HG02610 (cell line): ENCODE measurements at regions not wholly inside any gene's neighbourhood (a gene's known extent, or its start where the extent isn't known, plus 50 kb on each side); places are given as distances from the start of the nearest gene placed in this dataset.

Source experiments
- ATAC-seq: cut with Tn5 transposase; IDR thresholded peaks from one replicate; pipeline ENCODE4 v1.9.1; 2021; ENCODE audit warnings: mild to moderate bottlenecking, moderate library complexity; ENCODE audit not compliant: unreplicated experiment

DNA sequence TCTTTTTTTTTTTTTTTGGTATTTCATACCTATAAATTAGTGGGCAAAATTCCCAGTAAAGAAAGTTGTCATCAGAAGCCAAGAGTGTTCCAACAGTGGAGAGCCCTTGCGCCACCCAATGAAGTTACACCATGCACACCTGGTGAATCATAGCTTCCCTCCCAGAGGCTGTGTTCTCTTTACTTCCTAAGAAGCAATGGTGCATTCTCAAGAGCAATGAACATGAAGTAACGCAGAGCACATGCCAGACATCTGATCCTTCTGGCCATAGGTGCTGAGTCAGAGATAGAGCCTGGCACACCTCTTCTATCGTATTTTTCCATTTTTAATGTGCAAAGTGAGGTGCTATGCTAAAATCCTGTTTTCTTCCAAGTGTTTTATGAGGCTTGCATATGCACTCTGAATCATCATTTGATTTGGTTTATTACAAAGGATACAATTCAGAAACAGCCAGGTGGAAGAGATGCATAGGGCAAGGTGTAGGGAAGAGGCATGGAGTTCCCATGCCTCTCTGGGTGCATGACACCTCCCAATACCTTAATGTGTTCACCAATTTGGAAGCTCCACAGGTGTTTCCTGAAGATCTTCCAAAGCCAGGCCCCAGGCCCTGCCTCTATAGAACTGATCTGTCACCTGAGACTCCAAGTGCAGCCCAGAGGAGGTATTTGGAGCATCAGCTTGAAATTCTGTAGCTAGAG is 408.0 kb downstream of the SIPA1L2 start:
- no peak for ATAC-seq

DNA sequence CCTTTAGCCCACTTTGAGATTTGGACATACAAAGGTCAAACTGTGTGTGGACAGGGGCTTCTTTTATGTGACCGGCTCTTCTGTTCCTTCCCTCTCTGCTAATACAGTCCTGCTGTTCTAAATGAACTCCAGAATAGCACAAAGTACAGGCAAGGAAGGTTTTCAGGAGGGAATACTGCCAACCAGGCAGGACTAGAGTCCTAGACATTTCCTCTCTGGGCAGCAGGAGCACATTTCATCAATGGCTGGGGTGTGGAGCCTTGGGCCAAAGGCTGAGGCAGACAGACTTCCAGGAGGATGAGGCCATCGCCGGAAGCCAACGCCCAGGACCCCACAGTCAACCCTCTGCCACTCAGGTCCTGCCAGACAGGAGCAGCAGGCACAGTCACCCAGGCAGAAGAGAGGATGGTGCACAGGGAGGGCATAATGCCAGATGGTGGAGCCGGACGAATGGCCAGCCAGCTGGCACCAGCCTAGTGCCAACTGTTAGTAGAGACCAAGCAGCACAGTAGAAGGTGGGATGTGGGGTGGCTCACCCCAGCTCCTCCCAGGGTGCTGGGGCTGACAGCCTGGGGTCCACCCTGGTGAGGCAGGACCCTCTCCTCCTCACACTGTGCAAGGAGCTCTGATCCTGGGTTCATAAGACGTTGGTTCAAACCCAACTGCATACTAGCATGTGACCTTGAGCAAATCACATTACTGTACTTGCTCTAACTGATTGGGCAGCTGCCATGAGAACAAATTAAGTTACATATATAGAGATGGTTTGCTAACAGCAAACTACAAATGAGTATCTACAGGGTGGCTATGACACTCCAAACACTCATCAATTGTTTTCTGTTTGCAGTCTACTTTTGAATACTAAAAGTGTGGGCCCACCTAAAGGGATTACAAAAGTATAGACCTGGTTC is 410.7 kb downstream of the SIPA1L2 start:
- ATAC-seq, result no peak

DNA sequence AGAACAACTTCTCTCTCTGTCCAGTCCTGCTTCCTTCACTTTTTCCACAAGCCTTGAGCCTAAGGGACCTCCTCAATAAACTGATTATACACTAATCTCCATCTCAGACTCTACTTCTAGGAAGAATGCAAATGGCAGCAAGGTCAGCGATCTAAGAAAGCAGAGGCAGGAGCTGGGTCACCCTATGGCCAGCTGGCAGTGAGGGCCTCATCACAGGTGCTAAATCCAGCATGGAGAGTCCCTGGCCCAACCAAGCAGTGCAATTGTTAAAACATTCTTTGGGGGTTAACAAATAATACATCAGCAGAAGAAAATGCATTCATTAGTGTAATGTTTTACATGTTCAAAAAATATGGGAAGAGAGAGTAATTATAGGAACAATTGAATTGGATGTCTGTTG is 416.0 kb downstream of the SIPA1L2 start:
- ATAC-seq, result no peak

DNA sequence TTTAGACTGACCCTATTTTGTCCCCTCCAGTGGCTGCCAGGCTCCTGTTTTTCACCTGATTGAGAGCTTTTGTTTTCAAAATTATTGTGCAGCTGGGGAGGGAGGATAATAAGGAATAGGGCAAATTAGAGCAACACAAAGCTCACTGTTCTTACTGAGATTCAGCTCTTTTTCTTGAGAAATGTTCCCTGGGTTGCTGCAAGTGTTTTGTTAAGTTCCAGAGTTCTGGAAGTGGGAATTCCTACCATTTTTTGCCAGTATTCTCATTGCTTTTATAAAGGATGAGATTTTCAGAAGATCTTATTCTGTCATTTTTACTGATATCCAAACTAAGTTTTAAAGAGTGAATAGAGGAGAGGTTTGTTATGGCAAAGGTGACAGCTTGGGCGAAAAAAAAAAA is 417.7 kb downstream of the SIPA1L2 start:
- no peak for ATAC-seq

DNA sequence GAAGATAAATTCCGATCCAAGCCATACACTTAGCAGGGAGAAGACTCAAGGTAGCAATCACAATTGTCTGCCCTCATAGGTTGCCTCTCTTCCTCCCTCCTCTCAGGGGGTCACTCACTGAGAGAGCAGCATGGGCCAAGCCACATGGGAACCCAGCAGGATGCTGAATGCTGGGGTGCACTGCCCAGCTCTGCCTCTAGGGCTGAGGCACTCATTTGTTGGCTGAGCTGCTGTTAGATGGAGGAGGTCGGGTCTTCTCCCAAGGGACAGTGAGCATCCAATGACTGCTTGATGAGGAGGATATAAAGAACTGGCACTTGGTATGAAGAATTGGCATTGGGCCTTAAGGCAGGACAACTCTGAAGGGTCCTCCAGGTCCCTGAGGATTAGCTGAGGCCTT is 418.8 kb downstream of the SIPA1L2 start:
- no peak for ATAC-seq

DNA sequence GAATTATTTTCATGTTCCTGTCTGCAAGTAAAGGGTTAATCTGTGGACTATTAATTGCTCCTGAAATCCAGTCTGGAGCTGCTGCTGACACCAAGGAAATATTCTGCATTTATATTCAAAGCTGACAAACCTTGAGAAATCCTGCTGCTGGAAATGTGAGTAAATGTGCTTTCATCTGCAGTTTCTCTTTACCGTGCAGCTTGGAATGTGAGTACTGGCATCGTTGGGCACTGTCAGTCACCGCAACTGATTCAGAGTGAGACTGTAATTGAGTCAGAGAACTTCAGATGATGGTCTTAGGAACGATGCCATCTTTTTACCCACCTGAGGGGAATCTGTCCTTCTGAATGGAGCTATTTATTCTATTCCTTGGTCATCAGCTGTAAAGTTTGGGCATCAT is 420.6 kb downstream of the SIPA1L2 start:
- ATAC-seq, result no peak

DNA sequence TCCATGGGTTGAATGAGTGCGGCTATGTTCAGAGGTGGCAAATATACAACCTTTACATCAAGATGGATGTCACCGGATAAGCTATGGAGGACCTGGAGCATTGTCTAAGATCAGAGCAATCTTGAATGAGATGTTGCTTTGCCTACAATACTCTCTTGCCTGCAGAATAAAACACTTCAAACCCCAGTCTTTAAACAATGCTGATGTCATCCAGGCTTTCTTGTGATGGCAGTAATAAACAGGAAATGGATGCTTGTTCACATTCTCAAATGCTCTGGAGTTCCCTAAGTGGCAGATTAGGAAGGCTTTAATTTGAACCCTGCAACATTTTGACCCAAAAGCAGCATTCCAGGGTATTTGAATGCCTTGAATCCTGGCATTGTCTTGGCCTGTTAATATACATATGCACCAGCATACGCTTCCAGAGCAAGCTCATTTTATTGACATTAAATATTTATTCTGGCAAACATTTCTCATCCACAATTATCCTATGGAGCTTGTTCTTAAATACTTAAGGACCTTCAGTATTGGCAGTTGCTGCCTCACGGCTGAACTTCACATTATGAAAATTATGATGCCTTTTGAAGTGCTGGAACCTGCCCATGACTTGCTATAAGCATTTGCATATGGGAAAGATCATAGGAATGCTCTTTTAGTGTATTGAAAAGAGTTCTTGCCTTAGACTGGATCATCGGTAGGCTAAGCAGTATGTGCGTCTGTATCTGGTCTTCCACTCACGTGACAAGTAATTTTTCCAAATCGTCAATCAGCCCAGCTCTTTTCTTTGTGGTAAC is 422.7 kb downstream of the SIPA1L2 start:
- ATAC-seq, result no peak

DNA sequence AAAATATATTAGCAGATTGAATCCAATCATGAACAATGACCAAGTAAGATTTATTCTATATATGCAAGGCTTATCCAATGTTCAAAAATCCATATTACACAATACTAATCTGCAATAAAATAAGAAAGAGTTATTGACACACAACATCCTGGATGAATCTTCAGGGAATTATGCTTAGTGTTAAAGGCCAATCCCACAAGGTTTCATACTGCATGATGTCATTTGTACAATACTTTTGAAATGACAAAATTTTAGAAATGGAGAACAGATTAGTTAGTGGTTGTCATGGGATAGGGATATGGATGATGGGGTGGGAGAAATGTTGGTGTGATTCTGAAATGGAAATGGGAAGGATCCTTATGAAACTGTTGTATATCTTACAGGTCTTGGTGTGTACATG is 425.7 kb downstream of the SIPA1L2 start:
- no peak for ATAC-seq

DNA sequence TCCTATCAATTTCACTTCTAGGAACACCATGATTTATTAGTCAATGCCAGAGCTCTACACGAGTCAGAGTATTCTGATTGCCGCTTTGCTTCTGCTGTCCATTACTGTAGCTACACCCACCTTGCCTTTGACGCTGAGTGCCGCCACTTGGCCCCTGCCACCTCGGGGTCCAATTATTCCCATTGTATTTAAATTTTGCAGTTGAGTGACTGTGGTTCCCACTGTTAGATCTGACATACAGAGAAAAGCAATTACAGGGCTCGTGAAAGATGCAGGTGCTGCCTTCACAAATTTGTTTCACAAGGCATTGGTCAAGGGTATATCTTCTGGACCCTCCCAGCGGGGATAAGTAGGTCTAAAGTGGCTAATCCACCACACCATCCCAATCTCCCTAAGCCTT is 428.9 kb downstream of the SIPA1L2 start:
- ATAC-seq, result no peak

DNA sequence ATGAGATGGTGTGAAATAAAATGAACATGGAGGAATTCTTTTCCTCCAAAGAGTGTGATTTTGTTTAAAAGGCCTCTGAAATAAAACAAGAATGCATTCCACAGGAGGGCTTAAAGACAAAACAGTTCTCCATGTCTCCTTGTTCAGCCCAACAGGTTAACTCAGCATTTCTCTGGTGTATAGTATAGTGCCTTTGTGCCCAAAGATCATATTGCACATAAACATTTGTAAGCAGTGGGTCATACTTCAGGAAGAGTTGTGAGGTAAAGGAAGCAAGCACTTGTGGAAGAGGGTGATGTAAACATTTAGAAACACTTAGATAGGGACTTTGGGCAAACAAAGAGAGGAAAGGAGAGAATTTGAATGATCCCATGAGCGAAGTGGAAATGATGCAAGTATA is 433.9 kb downstream of the SIPA1L2 start:
- no peak for ATAC-seq

DNA sequence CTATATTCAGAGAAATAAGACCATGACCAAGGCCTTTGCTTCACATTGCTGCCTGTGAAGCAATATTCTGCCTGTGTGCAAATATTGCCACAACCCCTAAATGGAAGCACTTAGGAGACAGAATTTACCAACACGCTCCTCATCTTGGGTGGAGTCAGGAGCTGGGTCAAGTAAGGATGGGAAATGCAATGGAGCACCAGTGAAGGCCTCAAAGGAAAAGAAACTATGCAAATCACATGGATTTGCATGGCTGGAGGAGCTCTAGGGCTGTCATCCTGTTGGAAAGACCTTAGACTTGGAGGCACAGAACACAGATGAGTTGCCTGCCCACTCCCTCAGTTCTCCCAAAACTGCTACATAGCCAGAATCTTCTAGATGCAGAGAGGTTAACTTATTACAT is 435.5 kb downstream of the SIPA1L2 start:
- ATAC-seq, result no peak

DNA sequence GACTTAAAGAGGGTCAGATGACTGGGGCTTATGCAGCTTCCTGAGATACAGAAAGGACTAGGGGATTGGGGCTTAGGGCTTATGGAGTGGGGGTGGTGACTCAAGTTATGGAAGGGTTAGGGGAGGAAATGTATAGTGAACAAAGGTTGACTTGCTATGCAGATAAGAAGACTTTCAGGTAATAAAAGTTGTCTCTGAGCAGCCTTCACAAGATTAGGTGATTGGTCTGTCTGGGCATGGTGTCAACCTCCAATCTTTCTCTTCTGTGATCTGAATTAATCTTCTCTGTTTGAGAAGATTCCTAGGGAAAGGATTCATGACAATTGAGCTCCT is 436.5 kb downstream of the SIPA1L2 start:
- ATAC-seq, result no peak

DNA sequence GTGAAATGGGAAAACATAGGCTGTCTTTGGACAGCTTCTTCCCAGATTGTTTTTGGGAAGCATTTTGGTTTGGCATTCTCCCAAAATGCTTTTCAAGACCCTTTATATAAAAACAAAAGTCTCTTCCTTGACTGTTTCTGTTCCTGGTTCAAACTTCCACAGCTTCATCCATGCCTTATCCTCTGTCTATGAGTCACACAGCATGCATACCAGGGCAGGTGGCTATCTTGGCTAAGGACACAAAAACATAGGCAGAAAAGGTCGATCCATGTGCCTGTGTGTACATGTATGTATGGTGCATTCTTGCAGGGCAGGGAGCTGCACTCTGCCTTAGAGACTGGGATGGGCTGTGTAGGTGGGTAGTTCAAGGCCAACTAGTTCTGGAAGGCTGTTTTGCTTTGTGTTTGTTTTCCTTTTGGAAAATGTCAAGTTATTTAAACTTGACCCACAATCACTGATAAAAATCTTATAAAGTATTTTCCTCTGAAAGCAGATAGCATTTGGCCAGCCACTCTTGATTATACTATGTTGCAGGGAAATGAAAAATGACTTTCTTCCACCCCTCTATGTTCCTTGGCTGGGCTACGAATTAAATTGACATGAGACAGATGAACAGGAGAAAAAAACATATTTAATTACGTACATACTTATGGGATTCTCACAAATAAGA is 437.0 kb downstream of the SIPA1L2 start:
- ATAC-seq, result no peak

DNA sequence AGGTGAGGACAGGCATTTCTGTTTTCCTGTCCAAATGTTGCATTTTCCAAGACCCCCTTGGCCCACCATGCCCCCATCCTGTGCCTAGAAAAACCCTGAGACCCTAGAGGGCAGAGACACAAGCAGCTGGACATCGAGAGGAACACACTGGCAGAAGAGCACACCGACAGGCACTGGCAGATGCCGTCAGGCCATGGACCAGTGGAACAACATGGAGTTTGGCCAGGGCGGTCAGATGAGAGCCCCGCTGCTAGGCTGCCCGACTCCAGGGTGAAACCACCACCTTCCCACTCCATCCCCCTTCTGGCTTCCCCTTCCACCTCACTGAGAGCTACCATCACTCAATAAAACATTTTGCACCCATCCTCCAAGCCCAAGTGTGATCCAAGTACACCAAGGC is 438.4 kb downstream of the SIPA1L2 start:
- ATAC-seq, result no peak

DNA sequence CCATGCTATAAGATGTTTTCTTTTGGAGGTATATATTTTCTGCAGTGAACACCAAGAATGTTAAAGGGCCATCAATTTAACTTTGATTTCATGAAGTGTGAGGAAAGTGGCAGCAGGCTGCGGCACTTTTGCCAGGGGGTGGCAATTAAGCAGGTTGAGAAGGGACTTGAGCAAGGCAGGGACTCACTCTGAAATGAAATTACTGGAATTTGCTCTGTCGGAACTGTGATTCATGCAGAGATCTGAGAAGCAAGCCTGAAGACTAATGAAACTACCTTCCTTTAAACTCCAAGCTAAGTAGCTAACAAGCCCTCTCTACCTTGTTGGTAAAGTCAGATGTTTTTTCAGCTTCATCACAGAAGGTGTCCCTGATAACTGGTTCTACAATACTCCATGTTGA is 441.6 kb downstream of the SIPA1L2 start:
- ATAC-seq, result no peak

DNA sequence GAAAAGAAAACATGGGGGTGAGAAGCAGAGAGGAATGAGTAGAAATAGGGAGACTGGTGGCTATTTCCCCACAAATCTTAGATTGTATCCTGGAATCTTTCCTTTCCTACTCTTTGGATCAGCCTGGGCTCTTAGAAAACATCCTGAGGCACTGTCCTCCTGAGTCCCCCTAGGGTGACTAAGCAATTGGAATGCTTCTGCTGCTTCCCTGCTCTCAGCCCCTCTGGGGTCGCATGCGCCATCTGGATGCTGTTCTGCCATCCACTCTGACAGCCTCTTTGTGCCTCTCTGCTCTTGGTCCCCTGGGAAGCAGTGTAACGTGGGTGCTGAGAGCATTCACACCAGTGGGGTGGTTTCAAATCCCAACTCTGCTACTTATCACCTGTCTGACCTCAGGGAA is 443.0 kb downstream of the SIPA1L2 start:
- no peak for ATAC-seq

DNA sequence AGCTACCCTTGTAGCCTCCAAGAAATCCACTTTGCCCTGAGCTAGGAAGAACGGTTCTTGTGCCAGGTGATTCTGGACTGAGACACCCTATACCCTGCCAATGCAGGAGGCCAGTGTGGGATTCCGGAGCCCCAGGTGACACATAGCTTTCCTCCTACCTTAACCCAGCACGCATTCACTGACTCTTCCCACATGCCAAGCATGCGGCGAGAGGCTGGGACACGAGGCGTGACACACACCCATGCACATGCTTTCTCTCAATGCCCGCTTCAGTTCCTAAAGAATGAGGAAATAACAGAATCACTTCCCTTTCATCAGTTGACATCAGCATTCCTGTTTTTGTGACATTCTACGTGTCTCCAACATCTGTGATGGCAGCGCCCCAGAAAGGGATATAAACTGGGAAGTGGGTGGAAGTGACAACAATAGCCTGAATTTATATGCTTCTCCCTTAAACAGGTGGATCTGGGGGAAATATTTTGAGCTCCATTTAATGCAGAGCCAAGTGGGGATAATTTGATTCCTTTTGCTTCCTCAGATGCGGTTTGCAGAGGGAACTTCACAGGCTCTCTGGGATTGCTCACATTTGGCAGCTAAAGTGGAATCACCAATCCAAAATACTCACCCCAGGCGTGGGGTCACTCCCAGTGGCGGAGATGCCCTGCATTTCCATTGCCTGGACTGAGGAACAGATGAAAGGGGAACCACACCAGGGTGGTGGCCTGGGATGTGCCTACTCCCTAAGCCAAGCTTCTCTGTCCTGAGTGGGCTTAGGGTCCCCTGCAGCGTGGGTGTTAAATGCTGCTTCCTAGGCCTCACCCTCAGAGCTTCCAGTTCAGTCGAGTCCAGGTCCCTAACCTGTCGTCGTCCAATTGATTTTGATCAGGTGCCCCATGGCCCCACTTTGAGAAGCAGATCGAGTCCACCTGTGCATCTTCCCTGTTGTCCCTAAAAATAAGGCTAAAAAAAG is 445.1 kb downstream of the SIPA1L2 start:
- no peak for ATAC-seq

DNA sequence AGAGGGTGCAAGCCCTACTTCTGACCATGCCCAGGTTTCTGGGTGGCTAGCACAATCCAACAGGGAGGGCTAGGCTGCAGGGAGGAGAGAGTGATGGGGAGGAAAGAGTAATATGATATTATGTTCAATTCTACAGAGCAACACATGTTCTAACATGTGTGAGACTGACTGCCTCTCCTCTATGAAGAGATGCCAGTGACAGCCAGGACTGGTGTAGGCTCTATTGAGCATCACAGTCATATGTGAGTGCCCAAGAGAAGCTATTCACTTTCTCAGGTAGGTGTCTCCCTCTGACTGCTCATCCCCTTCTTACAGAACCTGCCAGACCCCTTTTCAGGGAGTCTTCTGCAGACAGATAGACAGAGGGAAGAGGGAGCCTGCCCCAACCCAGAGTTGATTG is 446.1 kb downstream of the SIPA1L2 start:
- ATAC-seq, result no peak

DNA sequence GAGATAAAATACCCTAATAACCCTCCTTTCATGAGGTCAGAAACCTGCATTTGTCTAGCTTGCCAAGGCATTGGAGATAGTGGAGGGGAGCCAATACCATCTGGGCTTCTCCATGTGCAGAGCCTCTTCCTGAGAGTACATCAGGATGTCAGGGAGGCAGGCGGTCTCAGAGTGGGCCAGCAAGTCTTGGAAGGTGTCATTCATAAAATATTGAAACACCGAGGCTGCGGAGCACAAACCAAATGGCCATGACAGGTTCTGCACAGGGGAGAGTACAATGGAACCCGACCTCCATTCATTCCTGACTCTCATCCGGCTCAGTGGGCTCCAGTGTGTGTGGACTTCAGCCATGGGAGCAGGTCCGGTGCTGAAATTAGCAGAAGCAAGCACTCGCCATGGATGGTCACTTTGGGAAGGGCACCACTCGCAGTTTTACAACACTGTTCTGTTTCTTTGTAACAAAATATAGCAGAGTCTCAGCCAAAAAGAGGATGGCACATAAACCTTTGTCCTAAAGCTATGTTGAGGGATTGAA is 446.6 kb downstream of the SIPA1L2 start:
- ATAC-seq, result no peak

DNA sequence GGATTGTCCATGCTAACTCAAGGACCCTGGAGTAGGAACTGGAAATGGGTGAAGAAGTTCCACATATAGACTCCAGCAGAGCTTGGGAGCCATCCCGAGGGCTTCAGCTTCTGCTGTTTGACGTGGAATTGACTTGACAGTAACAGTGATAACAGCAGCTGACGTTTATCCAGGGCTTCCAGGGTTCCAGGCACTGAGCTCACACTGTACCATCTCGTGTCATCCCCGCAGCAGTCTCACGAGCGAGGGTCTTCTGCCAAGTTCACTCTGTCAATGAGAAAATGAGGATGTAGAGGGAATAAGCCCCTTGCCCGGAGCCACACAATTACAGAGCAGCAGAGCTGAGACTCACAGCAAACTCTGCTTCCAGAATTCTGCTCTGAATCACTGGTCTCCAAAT is 447.7 kb downstream of the SIPA1L2 start:
- no peak for ATAC-seq
